ENCODE measurements at regions not wholly inside any gene's neighbourhood (a gene's known extent, or its start where the extent isn't known, plus 50 kb on each side); places are given as distances from the start of the nearest gene placed in this dataset.

GRCh38 chr11:95556342-95557163 lies 233.0 kb downstream of the FAM76B start:
- Mint-ChIP-seq H3K27ac (no peak overlapping the region), H3K36me3 (no peaks in the 10 kb centered on the region)
- intact Hi-C loops (cut with micrococcal nuclease) = no loop called here

GRCh38 chr11:95556011-95556341 lies 233.6 kb downstream of the FAM76B start:
- no peak for TF ChIP-seq CTCF (IDR thresholded peaks at IDR 0.05)
- Mint-ChIP-seq H3K36me3 (no peaks in the 10 kb centered on the region), H3K27me3 (ENCODE audit: low read depth in 2 of 2) (peaks cover 0 to 2% of the 10 kb centered on the region in 2 donors), H3K9me3 (no peaks in the 10 kb centered on the region), H3K4me3 (no peak overlapping the region), H3K27ac (no peak overlapping the region), H3K4me1 (no peaks in the 10 kb centered on the region)
- Histone ChIP-seq H3K4me1 (ENCODE audit: control insufficient read depth, insufficient read depth, low read length) (no peaks in the 10 kb centered on the region), H3K4me3 (ENCODE audit: low read length) (no peak overlapping the region), H3K27ac (ENCODE audit: low read length) (no peak overlapping the region), H3K27me3 (ENCODE audit: control insufficient read depth, insufficient read depth, low read length) (no peaks in the 10 kb centered on the region), H3K9me3 (ENCODE audit: control insufficient read depth, insufficient read depth, low read length) (no peaks in the 10 kb centered on the region), H3K36me3 (ENCODE audit: control insufficient read depth, insufficient read depth, low read length) (no peaks in the 10 kb centered on the region)
- intact Hi-C loops (cut with micrococcal nuclease) = no loop called here
- DNase-seq (no peak), ATAC-seq (no peak)

More at GRCh38 chr11:95556342-95557163, 233.0 kb downstream of the FAM76B start:
- H3K4me3 ChIP-seq (ENCODE audit: low read length) = no peak overlapping the region
- ATAC-seq (no peak), DNase-seq (no peak)
- H3K27me3 Mint-ChIP-seq (ENCODE audit: low read depth in 2 of 2) = peaks cover 0 to 2% of the 10 kb centered on the region in 2 donors
- H3K9me3 Mint-ChIP-seq = no peaks in the 10 kb centered on the region
- H3K4me1 ChIP-seq (ENCODE audit: control insufficient read depth, insufficient read depth, low read length) = no peaks in the 10 kb centered on the region
- TF ChIP-seq CTCF (IDR thresholded peaks at IDR 0.05) = no peak
- WGBS (ENCODE audit: insufficient coverage) = 57% methylated on average over 3 of the region's 5 CpGs
- H3K4me1 Mint-ChIP-seq = no peaks in the 10 kb centered on the region
- no peak overlapping the region for H3K27ac ChIP-seq (ENCODE audit: low read length)
- H3K9me3 ChIP-seq (ENCODE audit: control insufficient read depth, insufficient read depth, low read length) = no peaks in the 10 kb centered on the region
- H3K36me3 ChIP-seq (ENCODE audit: control insufficient read depth, insufficient read depth, low read length) = no peaks in the 10 kb centered on the region
- no peaks in the 10 kb centered on the region for H3K27me3 ChIP-seq (ENCODE audit: control insufficient read depth, insufficient read depth, low read length)
- no peak overlapping the region for H3K4me3 Mint-ChIP-seq

GRCh38 chr11:95554911-95555310 lies 234.7 kb downstream of the FAM76B start:
- Mint-ChIP-seq H3K36me3 (no peaks in the 10 kb centered on the region), H3K4me3 (no peak overlapping the region), H3K9me3 (no peaks in the 10 kb centered on the region), H3K27me3 (ENCODE audit: low read depth in 2 of 2) (peaks cover 0 to 3% of the 10 kb centered on the region in 2 donors), H3K4me1 (no peaks in the 10 kb centered on the region), H3K27ac (no peak overlapping the region)
- Histone ChIP-seq H3K36me3 (ENCODE audit: control insufficient read depth, insufficient read depth, low read length) (no peaks in the 10 kb centered on the region), H3K27me3 (ENCODE audit: control insufficient read depth, insufficient read depth, low read length) (no peaks in the 10 kb centered on the region), H3K4me3 (ENCODE audit: low read length) (no peak overlapping the region), H3K9me3 (ENCODE audit: control insufficient read depth, insufficient read depth, low read length) (no peaks in the 10 kb centered on the region), H3K27ac (ENCODE audit: low read length) (no peak overlapping the region), H3K4me1 (ENCODE audit: control insufficient read depth, insufficient read depth, low read length) (no peaks in the 10 kb centered on the region)
- 100% methylated on average over 2 of the region's 4 CpGs for WGBS (ENCODE audit: insufficient coverage)
- intact Hi-C loops (cut with micrococcal nuclease) = no loop called here
- TF ChIP-seq CTCF (IDR thresholded peaks at IDR 0.05) = no peak
- no peak for DNase-seq
- ATAC-seq = no peak

GRCh38 chr11:95549301-95549700 lies 240.3 kb downstream of the FAM76B start:
- 95% methylated on average over 2 of the region's 2 CpGs for WGBS (ENCODE audit: insufficient coverage)
- H3K4me1 Mint-ChIP-seq = no peaks in the 10 kb centered on the region

More at GRCh38 chr11:95549301-95549700, 240.3 kb downstream of the FAM76B start:
- Histone ChIP-seq H3K27me3 (ENCODE audit: control insufficient read depth, insufficient read depth, low read length) (no peaks in the 10 kb centered on the region), H3K27ac (ENCODE audit: low read length) (no peak overlapping the region), H3K4me3 (ENCODE audit: low read length) (no peak overlapping the region), H3K9me3 (ENCODE audit: control insufficient read depth, insufficient read depth, low read length) (no peaks in the 10 kb centered on the region), H3K36me3 (ENCODE audit: control insufficient read depth, insufficient read depth, low read length) (no peaks in the 10 kb centered on the region), H3K4me1 (ENCODE audit: control insufficient read depth, insufficient read depth, low read length) (no peaks in the 10 kb centered on the region)
- DNase-seq = no peak
- H3K9me3 Mint-ChIP-seq = no peaks in the 10 kb centered on the region
- intact Hi-C loops (cut with micrococcal nuclease) = no loop called here
- no peak overlapping the region for H3K27ac Mint-ChIP-seq
- peaks cover 0 to 7% of the 10 kb centered on the region in 2 donors for H3K27me3 Mint-ChIP-seq (ENCODE audit: low read depth in 2 of 2)
- H3K36me3 Mint-ChIP-seq = no peaks in the 10 kb centered on the region
- no peak for ATAC-seq
- H3K4me3 Mint-ChIP-seq = no peak overlapping the region
- TF ChIP-seq CTCF (IDR thresholded peaks at IDR 0.05) = no peak
